ENCODE measurements at regions not wholly inside any gene's neighbourhood (a gene's known extent, or its start where the extent isn't known, plus 50 kb on each side); places are given as distances from the start of the nearest gene placed in this dataset.
"Not testable (repeated sequence)": the region's sequence is repeated elsewhere in the genome, so short reads cannot be mapped to it uniquely, and the experiment has no call there.

- no peak for DNase-seq (ENCODE audit: low spot score)
These were observed 328.9 kb downstream of the PAPSS1 start for GRCh38 chr4:107391009-107391629.

GRCh38 chr4:107389965-107390364 is 330.1 kb downstream of the PAPSS1 start:
- DNase-seq (ENCODE audit: low spot score), result no peak

GRCh38 chr4:107388736-107389274 is 331.2 kb downstream of the PAPSS1 start:
- no peak for DNase-seq (ENCODE audit: low spot score)

GRCh38 chr4:107380836-107381438 is 339.1 kb downstream of the PAPSS1 start:
- DNase-seq (ENCODE audit: low spot score), result no peak

- DNase-seq (ENCODE audit: low spot score), result no peak
These were observed 339.8 kb downstream of the PAPSS1 start for GRCh38 chr4:107380190-107380589.

- DNase-seq (ENCODE audit: low spot score), result no peak
These were observed 340.8 kb downstream of the PAPSS1 start for GRCh38 chr4:107379054-107379869.

GRCh38 chr4:107376293-107376692 is 340.2 kb upstream of the DKK2 start:
- no peak for DNase-seq (ENCODE audit: low spot score)

- no peak for DNase-seq (ENCODE audit: low spot score)
These were observed 330.8 kb upstream of the DKK2 start for GRCh38 chr4:107366900-107367299.

- DNase-seq (ENCODE audit: low spot score), result no peak
These were observed 330.1 kb upstream of the DKK2 start for GRCh38 chr4:107366016-107366735.

- DNase-seq (ENCODE audit: low spot score), result no peak
These were observed 327.0 kb upstream of the DKK2 start for GRCh38 chr4:107363125-107363524.

GRCh38 chr4:107359208-107359607 is 323.1 kb upstream of the DKK2 start:
- no peak for DNase-seq (ENCODE audit: low spot score)

GRCh38 chr4:107354304-107354703 is 318.2 kb upstream of the DKK2 start:
- not testable (repeated sequence) for DNase-seq (ENCODE audit: low spot score)

GRCh38 chr4:107351196-107351595 is 315.1 kb upstream of the DKK2 start:
- DNase-seq (ENCODE audit: low spot score), result no peak

- DNase-seq (ENCODE audit: low spot score), result no peak
These were observed 313.6 kb upstream of the DKK2 start for GRCh38 chr4:107349732-107350131.

GRCh38 chr4:107349266-107349665 is 313.2 kb upstream of the DKK2 start:
- no peak for DNase-seq (ENCODE audit: low spot score)

- DNase-seq (ENCODE audit: low spot score), result no peak
These were observed 312.3 kb upstream of the DKK2 start for GRCh38 chr4:107348188-107349050.

GRCh38 chr4:107333518-107333917 is 297.4 kb upstream of the DKK2 start:
- DNase-seq (ENCODE audit: low spot score), result no peak

GRCh38 chr4:107332656-107333055 is 296.5 kb upstream of the DKK2 start:
- not testable (repeated sequence) for DNase-seq (ENCODE audit: low spot score)

- DNase-seq (ENCODE audit: low spot score), result no peak
These were observed 294.8 kb upstream of the DKK2 start for GRCh38 chr4:107330916-107331315.

GRCh38 chr4:107319386-107319785 is 283.3 kb upstream of the DKK2 start:
- DNase-seq (ENCODE audit: low spot score), result no peak

- no peak for DNase-seq (ENCODE audit: low spot score)
These were observed 282.0 kb upstream of the DKK2 start for GRCh38 chr4:107318078-107318477.
